ENCODE measurements at regions not wholly inside any gene's neighbourhood (a gene's known extent, or its start where the extent isn't known, plus 50 kb on each side); places are given as distances from the start of the nearest gene placed in this dataset.
"Not testable (repeated sequence)": the region's sequence is repeated elsewhere in the genome, so short reads cannot be mapped to it uniquely, and the experiment has no call there.

DNA sequence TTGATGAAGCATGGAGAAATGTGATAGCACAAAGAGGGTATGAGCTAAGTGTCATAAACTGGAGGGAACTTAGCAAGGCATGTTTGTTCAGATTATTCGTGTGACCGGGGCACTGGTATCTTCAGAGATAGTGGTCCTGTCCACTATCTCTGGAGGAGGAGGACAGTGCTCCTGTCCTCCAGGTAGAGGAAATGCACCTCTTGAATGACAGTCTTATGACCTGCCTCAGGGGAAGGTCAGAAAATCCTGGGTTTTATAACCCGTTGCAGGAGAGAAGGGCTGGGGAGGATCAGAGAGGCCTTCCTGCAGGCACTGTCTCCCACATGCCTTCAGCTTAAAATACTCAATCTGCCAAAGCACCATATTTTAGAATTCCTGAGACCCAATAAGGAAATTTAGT, 213.5 kb upstream of the UBL3 start:
- Histone ChIP-seq H3K27me3 (ENCODE audit: insufficient read depth, low read length) (no peaks in the 10 kb centered on the region), H3K9me3 (ENCODE audit: insufficient read depth, low read depth, low read length) (no peaks in the 10 kb centered on the region), H3K9ac (ENCODE audit: low read length) (no peak overlapping the region), H3K4me1 (ENCODE audit: insufficient read depth, low read length) (no peaks in the 10 kb centered on the region), H3K4me3 (ENCODE audit: insufficient read depth, low read depth, low read length) (no peak overlapping the region), H3K36me3 (ENCODE audit: insufficient read depth, low read length) (no peaks in the 10 kb centered on the region), H3K79me2 (ENCODE audit: insufficient read depth, low read length) (no peaks in the 10 kb centered on the region), H4K20me1 (ENCODE audit: insufficient read depth, low read length) (no peaks in the 10 kb centered on the region), H2AFZ (ENCODE audit: low read depth, low read length) (no peak overlapping the region), H3K27ac (ENCODE audit: low read depth, low read length) (no peak overlapping the region), H3K4me2 (ENCODE audit: low read length) (no peak overlapping the region)
- no peaks in the 10 kb centered on the region for H3K36me3 Mint-ChIP-seq (ENCODE audit: low read depth, unreplicated experiment)
- no peaks in the 10 kb centered on the region for H3K27me3 Mint-ChIP-seq (ENCODE audit: low read depth, unreplicated experiment)
- FAIRE-seq (no peak), DNase-seq (ENCODE audit: low read depth) (no peak)
- no peak overlapping the region for H3K4me3 Mint-ChIP-seq (ENCODE audit: unreplicated experiment)
- H3K9me3 Mint-ChIP-seq (ENCODE audit: unreplicated experiment): peaks cover 2% of the 10 kb centered on the region
- peaks cover 13% of the 10 kb centered on the region for H3K4me1 Mint-ChIP-seq (ENCODE audit: low read depth, unreplicated experiment)
- no peak overlapping the region for H3K27ac Mint-ChIP-seq (ENCODE audit: unreplicated experiment)
- no peak for TF ChIP-seq EZH2 (IDR thresholded peaks at IDR 0.05; ENCODE audit: insufficient read depth, low read length)
- TF ChIP-seq, protein P1, sequence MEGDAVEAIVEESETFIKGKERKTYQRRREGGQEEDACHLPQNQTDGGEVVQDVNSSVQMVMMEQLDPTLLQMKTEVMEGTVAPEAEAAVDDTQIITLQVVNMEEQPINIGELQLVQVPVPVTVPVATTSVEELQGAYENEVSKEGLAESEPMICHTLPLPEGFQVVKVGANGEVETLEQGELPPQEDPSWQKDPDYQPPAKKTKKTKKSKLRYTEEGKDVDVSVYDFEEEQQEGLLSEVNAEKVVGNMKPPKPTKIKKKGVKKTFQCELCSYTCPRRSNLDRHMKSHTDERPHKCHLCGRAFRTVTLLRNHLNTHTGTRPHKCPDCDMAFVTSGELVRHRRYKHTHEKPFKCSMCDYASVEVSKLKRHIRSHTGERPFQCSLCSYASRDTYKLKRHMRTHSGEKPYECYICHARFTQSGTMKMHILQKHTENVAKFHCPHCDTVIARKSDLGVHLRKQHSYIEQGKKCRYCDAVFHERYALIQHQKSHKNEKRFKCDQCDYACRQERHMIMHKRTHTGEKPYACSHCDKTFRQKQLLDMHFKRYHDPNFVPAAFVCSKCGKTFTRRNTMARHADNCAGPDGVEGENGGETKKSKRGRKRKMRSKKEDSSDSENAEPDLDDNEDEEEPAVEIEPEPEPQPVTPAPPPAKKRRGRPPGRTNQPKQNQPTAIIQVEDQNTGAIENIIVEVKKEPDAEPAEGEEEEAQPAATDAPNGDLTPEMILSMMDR (IDR thresholded peaks at IDR 0.05; ENCODE audit: insufficient read depth, low read depth, low read length): no peak

DNA sequence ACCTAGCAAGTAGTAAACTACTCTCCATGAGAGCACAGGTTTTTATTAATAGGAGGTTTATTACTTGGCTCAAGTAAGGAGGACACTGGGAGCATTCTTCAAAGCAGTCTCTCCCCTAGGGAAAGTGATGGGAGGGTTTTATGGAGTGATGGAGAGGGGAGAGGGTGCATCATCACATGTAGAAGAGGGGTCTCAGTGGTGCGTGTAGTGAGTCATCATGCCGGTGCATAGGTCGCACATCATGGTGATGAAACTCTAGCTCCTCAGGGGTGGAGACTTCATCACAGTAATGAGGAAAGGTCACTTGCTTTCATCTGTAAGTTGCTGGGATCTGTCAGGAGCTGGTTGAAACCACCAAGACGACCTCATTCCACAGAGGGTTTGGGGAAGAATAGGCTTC, 210.8 kb upstream of the UBL3 start:
- no peaks in the 10 kb centered on the region for H3K36me3 Mint-ChIP-seq (ENCODE audit: low read depth, unreplicated experiment)
- Histone ChIP-seq H3K27ac (ENCODE audit: low read depth, low read length) (no peak overlapping the region), H3K9ac (ENCODE audit: low read length) (no peak overlapping the region), H4K20me1 (ENCODE audit: insufficient read depth, low read length) (no peaks in the 10 kb centered on the region), H3K9me3 (ENCODE audit: insufficient read depth, low read depth, low read length) (no peaks in the 10 kb centered on the region), H2AFZ (ENCODE audit: low read depth, low read length) (no peak overlapping the region), H3K4me1 (ENCODE audit: insufficient read depth, low read length) (no peaks in the 10 kb centered on the region), H3K36me3 (ENCODE audit: insufficient read depth, low read length) (no peaks in the 10 kb centered on the region), H3K27me3 (ENCODE audit: insufficient read depth, low read length) (no peaks in the 10 kb centered on the region), H3K79me2 (ENCODE audit: insufficient read depth, low read length) (no peaks in the 10 kb centered on the region), H3K4me2 (ENCODE audit: low read length) (no peak overlapping the region), H3K4me3 (ENCODE audit: insufficient read depth, low read depth, low read length) (no peak overlapping the region)
- H3K4me3 Mint-ChIP-seq (ENCODE audit: unreplicated experiment): no peak overlapping the region
- H3K27ac Mint-ChIP-seq (ENCODE audit: unreplicated experiment): peak overlapping the region; percentile 26
- FAIRE-seq: no peak
- TF ChIP-seq EZH2 (IDR thresholded peaks at IDR 0.05; ENCODE audit: insufficient read depth, low read length): no peak
- TF ChIP-seq, protein P1 (IDR thresholded peaks at IDR 0.05; ENCODE audit: insufficient read depth, low read depth, low read length): no peak
- peaks cover 6% of the 10 kb centered on the region for H3K9me3 Mint-ChIP-seq (ENCODE audit: unreplicated experiment)
- H3K27me3 Mint-ChIP-seq (ENCODE audit: low read depth, unreplicated experiment): no peaks in the 10 kb centered on the region
- H3K4me1 Mint-ChIP-seq (ENCODE audit: low read depth, unreplicated experiment): peaks cover 13% of the 10 kb centered on the region
- no peak for DNase-seq (ENCODE audit: low read depth)

DNA sequence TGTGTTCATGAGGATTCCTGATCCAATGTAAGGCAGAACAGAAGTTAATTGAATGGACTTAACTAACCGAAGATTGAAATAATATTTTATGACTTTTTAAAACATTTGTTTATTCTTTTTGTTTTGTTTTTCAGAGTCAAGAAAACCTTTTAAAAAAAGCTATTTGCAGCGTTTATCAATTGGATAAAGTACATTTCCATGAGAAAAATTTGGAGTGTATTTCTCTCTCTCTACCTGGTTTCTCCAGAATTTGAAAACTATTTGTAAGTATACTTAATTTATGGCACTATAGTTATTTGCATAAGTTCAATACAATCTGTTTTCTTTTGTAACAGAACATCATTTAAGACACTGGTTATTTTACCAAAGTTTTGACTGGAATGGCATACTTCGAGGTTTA, 208.0 kb upstream of the UBL3 start:
- Mint-ChIP-seq H3K27me3 (ENCODE audit: low read depth, unreplicated experiment) (no peaks in the 10 kb centered on the region), H3K4me3 (ENCODE audit: unreplicated experiment) (no peak overlapping the region), H3K27ac (ENCODE audit: unreplicated experiment) (no peak overlapping the region), H3K4me1 (ENCODE audit: low read depth, unreplicated experiment) (peaks cover 8% of the 10 kb centered on the region), H3K9me3 (ENCODE audit: unreplicated experiment) (peaks cover 6% of the 10 kb centered on the region), H3K36me3 (ENCODE audit: low read depth, unreplicated experiment) (no peaks in the 10 kb centered on the region)
- FAIRE-seq (no peak), DNase-seq (ENCODE audit: low read depth) (no peak)
- Histone ChIP-seq H3K4me3 (ENCODE audit: insufficient read depth, low read depth, low read length) (no peak overlapping the region), H2AFZ (ENCODE audit: low read depth, low read length) (no peak overlapping the region), H3K9me3 (ENCODE audit: insufficient read depth, low read depth, low read length) (no peaks in the 10 kb centered on the region), H3K4me1 (ENCODE audit: insufficient read depth, low read length) (no peaks in the 10 kb centered on the region), H3K27me3 (ENCODE audit: insufficient read depth, low read length) (no peaks in the 10 kb centered on the region), H3K36me3 (ENCODE audit: insufficient read depth, low read length) (no peaks in the 10 kb centered on the region), H4K20me1 (ENCODE audit: insufficient read depth, low read length) (no peaks in the 10 kb centered on the region), H3K27ac (ENCODE audit: low read depth, low read length) (no peak overlapping the region), H3K9ac (ENCODE audit: low read length) (no peak overlapping the region), H3K79me2 (ENCODE audit: insufficient read depth, low read length) (no peaks in the 10 kb centered on the region), H3K4me2 (ENCODE audit: low read length) (no peak overlapping the region)
- TF ChIP-seq, protein P1 (IDR thresholded peaks at IDR 0.05; ENCODE audit: insufficient read depth, low read depth, low read length): no peak
- no peak for TF ChIP-seq EZH2 (IDR thresholded peaks at IDR 0.05; ENCODE audit: insufficient read depth, low read length)

DNA sequence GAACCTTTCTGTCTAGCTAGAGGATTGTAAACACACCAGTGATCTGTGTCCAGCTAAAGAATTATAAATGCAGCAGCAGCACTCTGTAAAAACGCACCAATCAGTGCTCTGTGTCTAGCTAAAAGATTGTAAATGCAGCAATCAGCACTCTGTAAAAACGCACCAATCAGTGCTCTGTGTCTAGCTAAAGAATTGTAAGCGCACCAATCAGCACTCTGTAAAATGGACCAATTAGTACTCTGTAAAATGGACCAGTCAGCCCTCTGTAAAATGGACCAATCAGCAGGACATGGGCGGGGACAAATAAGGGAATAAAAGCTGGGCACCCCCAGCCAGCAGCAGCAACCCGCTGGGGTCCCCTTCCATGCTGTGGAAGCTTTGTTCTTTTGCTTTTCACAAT, 204.1 kb upstream of the UBL3 start:
- not testable (repeated sequence) for H3K27me3 ChIP-seq (ENCODE audit: insufficient read depth, low read length); H3K36me3 ChIP-seq (ENCODE audit: insufficient read depth, low read length); H3K4me3 Mint-ChIP-seq (ENCODE audit: unreplicated experiment); H3K9me3 Mint-ChIP-seq (ENCODE audit: unreplicated experiment); H3K4me3 ChIP-seq (ENCODE audit: insufficient read depth, low read depth, low read length); H3K36me3 Mint-ChIP-seq (ENCODE audit: low read depth, unreplicated experiment); H3K27me3 Mint-ChIP-seq (ENCODE audit: low read depth, unreplicated experiment); H3K79me2 ChIP-seq (ENCODE audit: insufficient read depth, low read length); FAIRE-seq; H3K4me1 ChIP-seq (ENCODE audit: insufficient read depth, low read length); H3K9ac ChIP-seq (ENCODE audit: low read length); H3K4me2 ChIP-seq (ENCODE audit: low read length); H3K27ac Mint-ChIP-seq (ENCODE audit: unreplicated experiment); H3K27ac ChIP-seq (ENCODE audit: low read depth, low read length); H2AFZ ChIP-seq (ENCODE audit: low read depth, low read length); H3K9me3 ChIP-seq (ENCODE audit: insufficient read depth, low read depth, low read length); H4K20me1 ChIP-seq (ENCODE audit: insufficient read depth, low read length); DNase-seq (ENCODE audit: low read depth); H3K4me1 Mint-ChIP-seq (ENCODE audit: low read depth, unreplicated experiment)

Data from astrocyte (in vitro differentiated cells and primary cell).